ENCODE measurements at regions not wholly inside any gene's neighbourhood (a gene's known extent, or its start where the extent isn't known, plus 50 kb on each side); places are given as distances from the start of the nearest gene placed in this dataset.
"Not testable (repeated sequence)": the region's sequence is repeated elsewhere in the genome, so short reads cannot be mapped to it uniquely, and the experiment has no call there.

DNA sequence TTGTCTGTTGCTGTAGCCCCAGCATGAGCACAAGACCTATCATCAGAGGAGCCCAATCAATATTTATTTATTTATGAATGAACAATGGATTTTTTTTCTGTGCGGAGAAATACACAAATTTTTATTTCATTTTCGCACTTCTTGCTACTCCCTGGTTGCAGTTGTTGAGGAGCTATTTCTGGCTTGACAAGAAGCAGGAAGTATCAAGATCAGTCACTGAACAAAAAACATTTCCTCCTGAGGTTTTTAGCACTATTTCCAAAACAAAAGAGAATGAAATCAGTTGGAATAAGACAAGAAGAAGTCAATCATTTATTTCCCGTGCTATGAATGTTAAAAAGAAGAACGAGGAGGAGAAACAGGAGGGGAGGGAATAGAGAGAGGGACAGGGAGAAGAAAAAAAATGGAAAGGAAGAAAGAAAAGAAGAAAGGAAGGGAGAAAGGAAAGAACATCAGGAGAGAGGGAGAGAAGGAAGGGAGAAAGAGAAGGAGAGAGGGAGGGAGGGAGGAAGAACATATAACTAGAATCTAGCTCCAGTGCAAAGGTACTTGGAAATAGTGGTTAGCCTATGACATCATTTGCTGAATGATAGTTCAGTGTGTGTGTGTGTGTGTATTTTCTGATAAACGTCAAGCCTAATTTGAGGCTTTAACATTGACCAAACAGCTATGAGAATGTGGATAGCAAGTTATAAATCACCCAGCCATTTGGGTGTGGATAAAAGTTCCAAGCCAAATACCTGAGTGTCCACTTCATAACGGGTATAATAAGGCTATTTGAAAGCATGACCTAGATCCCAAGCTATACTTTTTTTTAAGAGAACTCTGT lies 586.0 kb downstream of the EBF1 start:
- Histone ChIP-seq H3K9me3 (ENCODE audit: control insufficient read depth, low read depth, low read length) (no peaks in the 10 kb centered on the region), H3K27ac (ENCODE audit: low read length) (no peak overlapping the region), H3K4me1 (ENCODE audit: control insufficient read depth, low read depth, low read length) (no peaks in the 10 kb centered on the region)

DNA sequence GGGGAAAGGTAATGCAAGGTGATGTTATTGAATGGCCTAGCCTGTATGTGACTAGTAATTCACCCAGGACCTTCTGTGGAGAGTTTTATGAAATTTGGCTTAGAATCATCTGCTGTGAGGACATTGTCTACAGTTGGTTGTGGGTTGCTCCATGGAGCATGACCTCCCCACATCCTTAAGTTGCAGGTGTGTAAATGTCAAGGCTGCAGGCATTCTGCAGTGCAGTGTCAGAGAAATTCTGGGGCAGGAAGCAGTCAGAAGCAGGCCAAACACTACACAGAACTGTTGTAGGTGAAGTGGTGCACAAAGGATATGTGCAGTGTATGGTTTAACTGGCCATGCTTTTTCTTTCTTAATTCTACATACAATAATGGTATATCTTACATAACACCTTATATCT lies 588.3 kb downstream of the EBF1 start:
- Histone ChIP-seq H3K4me3 (ENCODE audit: low read length) (no peak overlapping the region), H3K27me3 (ENCODE audit: control insufficient read depth, insufficient read depth, low read length) (no peaks in the 10 kb centered on the region), H3K36me3 (ENCODE audit: control insufficient read depth, low read depth, low read length) (no peaks in the 10 kb centered on the region), H3K9me3 (ENCODE audit: control insufficient read depth, low read depth, low read length) (peaks cover 6% of the 10 kb centered on the region), H3K9ac (ENCODE audit: low read length) (no peak overlapping the region), H3K27ac (ENCODE audit: low read length) (no peak overlapping the region), H3K4me1 (ENCODE audit: control insufficient read depth, low read depth, low read length) (no peaks in the 10 kb centered on the region)

More for the DNA sequence above, 586.0 kb downstream of the EBF1 start:
- no peaks in the 10 kb centered on the region for H3K36me3 ChIP-seq (ENCODE audit: control insufficient read depth, low read depth, low read length)
- H3K27me3 ChIP-seq (ENCODE audit: control insufficient read depth, insufficient read depth, low read length): no peaks in the 10 kb centered on the region
- no peak overlapping the region for H3K4me3 ChIP-seq (ENCODE audit: low read length)
- H3K9ac ChIP-seq (ENCODE audit: low read length): no peak overlapping the region

DNA sequence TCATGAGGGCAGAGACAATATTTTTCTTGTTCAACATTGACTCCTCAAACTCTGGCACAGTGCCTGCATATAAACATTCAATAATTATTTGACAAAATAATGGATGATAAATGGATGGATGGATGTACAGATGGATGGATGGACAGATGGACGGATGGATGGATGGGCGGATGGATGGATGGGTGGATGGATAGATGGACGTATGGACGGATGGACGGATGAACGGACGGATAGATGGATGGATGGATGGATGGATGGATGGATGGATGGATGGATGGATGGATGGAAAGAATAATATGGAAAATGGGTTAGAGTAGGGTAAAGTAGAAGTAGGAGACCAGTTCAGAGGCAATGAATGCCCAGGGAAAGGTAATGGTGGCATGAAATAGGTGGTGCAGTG lies 589.2 kb downstream of the EBF1 start:
- Histone ChIP-seq H3K27ac (ENCODE audit: low read length) (no peak overlapping the region), H3K4me1 (ENCODE audit: control insufficient read depth, low read depth, low read length) (no peaks in the 10 kb centered on the region), H3K27me3 (ENCODE audit: control insufficient read depth, insufficient read depth, low read length) (no peaks in the 10 kb centered on the region), H3K9ac (ENCODE audit: low read length) (no peak overlapping the region), H3K4me3 (ENCODE audit: low read length) (no peak overlapping the region), H3K36me3 (ENCODE audit: control insufficient read depth, low read depth, low read length) (no peaks in the 10 kb centered on the region), H3K9me3 (ENCODE audit: control insufficient read depth, low read depth, low read length) (peaks cover 11% of the 10 kb centered on the region)

DNA sequence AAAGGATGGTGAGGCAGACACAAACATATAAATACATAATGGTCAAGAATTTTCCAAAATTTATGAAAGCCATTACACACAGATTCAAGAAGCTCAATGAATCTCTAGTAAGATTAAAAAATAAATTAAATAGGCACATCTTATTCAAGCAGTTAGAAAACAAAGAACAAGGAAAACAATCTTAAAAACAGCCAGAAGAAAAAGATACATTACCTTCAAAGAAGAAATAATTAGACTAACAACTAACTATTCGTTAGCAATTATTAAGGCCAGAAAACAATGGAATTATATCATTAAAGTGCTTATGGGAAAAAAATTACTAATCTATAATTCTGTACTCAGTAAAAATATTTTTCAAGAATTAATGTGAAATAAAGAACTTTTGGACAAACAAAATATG lies 593.1 kb downstream of the EBF1 start:
- H3K9me3 ChIP-seq (ENCODE audit: control insufficient read depth, low read depth, low read length): peaks cover 11% of the 10 kb centered on the region
- no peak overlapping the region for H3K27ac ChIP-seq (ENCODE audit: low read length)
- no peaks in the 10 kb centered on the region for H3K4me1 ChIP-seq (ENCODE audit: control insufficient read depth, low read depth, low read length)
- no peaks in the 10 kb centered on the region for H3K36me3 ChIP-seq (ENCODE audit: control insufficient read depth, low read depth, low read length)
- H3K9ac ChIP-seq (ENCODE audit: low read length): no peak overlapping the region
- no peak overlapping the region for H3K4me3 ChIP-seq (ENCODE audit: low read length)
- H3K27me3 ChIP-seq (ENCODE audit: control insufficient read depth, insufficient read depth, low read length): no peaks in the 10 kb centered on the region

DNA sequence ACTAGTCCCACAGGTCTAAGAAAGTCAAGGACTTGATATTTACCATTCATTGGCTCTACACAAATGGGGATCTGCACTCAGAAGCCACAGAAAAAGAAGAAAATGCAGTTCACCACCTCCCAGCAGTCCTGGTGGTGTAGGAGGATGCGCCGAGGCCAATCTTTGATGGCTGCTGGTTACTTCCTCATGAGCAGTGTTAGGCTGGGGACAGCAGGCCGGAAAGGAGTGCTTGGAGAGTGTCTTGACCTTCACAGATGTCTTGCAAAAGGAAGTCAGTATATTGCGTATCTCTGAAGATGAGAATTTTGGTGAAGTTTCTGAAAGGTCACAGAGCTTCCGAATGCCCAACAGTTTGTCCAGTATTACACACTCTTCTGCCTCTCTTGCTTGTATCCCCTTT lies 597.0 kb downstream of the EBF1 start:
- no peaks in the 10 kb centered on the region for H3K4me1 ChIP-seq (ENCODE audit: control insufficient read depth, low read depth, low read length)
- H3K4me3 ChIP-seq (ENCODE audit: low read length): no peak overlapping the region
- no peaks in the 10 kb centered on the region for H3K27me3 ChIP-seq (ENCODE audit: control insufficient read depth, insufficient read depth, low read length)
- H3K27ac ChIP-seq (ENCODE audit: low read length): no peak overlapping the region
- no peaks in the 10 kb centered on the region for H3K36me3 ChIP-seq (ENCODE audit: control insufficient read depth, low read depth, low read length)
- H3K9ac ChIP-seq (ENCODE audit: low read length): no peak overlapping the region
- peaks cover 11% of the 10 kb centered on the region for H3K9me3 ChIP-seq (ENCODE audit: control insufficient read depth, low read depth, low read length)

DNA sequence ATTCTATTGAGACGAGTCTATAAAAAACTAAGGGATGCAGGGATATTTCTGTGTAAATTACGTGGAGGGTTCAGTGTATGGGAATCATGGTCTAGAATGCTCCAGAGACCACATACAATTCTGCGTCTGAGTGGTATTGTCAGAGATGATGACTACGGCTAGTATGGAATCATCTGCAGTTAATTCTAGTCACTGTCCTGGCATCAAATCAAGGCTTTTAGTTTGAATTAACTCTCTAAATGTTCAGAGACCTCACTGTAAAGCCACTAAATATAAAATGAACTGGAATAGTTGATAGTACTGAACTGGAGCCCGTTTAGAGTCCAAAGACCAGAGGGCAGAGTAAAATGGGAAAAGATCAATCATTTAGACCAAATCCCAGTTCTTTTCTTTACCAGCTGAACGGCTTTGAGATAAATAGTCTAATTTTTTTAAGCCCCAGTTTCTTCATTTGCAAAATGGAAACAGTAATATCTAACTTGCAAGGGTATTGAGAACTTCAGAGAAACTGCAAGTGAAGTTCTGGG lies 599.8 kb downstream of the EBF1 start:
- Histone ChIP-seq H3K4me3 (ENCODE audit: low read length) (no peak overlapping the region), H3K27ac (ENCODE audit: low read length) (no peak overlapping the region), H3K36me3 (ENCODE audit: control insufficient read depth, low read depth, low read length) (no peaks in the 10 kb centered on the region), H3K9ac (ENCODE audit: low read length) (no peak overlapping the region), H3K9me3 (ENCODE audit: control insufficient read depth, low read depth, low read length) (no peaks in the 10 kb centered on the region), H3K4me1 (ENCODE audit: control insufficient read depth, low read depth, low read length) (peaks cover 3% of the 10 kb centered on the region), H3K27me3 (ENCODE audit: control insufficient read depth, insufficient read depth, low read length) (no peaks in the 10 kb centered on the region)

DNA sequence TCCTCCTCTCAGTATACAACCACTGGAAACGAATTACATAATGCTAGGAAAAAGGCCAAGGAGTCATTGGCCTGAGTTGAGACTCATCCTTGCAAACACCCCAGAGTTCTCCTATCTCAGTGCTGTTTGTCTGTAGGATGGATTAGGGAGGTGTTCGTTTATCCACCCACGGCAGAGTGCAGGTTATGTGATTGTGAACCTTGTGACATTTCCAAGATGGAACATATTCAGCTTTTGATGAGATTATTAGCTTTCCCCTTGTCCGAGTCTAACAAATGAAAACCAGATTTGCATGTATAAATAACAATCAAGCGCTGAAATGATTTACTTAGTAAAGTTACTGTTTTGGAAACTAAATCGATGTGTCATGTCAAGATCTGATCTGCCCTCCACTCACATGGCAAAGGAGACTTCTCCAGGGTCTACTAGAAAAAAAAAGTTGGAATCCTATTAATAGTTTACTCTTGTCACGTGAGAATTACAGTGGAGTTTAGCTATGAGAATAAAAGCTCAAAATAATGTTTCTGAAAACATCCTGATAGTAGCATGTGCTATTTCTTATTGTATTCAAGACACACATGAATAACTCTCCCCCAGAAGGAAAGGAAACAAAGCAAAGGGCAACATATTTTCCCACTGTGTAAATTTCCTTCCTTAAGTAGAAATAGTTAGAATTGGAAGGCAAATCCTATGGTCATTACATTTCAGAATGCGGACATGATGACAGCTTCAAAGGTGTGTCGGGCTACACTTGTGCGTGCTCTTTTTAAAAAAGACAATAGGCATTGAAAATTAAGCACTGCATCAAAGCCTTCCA lies 600.4 kb downstream of the EBF1 start:
- H3K4me1 ChIP-seq (ENCODE audit: control insufficient read depth, low read depth, low read length): peaks cover 3% of the 10 kb centered on the region
- H3K9ac ChIP-seq (ENCODE audit: low read length): no peak overlapping the region
- H3K4me3 ChIP-seq (ENCODE audit: low read length): no peak overlapping the region
- H3K27me3 ChIP-seq (ENCODE audit: control insufficient read depth, insufficient read depth, low read length): no peaks in the 10 kb centered on the region
- no peaks in the 10 kb centered on the region for H3K9me3 ChIP-seq (ENCODE audit: control insufficient read depth, low read depth, low read length)
- H3K36me3 ChIP-seq (ENCODE audit: control insufficient read depth, low read depth, low read length): no peaks in the 10 kb centered on the region
- H3K27ac ChIP-seq (ENCODE audit: low read length): no peak overlapping the region

DNA sequence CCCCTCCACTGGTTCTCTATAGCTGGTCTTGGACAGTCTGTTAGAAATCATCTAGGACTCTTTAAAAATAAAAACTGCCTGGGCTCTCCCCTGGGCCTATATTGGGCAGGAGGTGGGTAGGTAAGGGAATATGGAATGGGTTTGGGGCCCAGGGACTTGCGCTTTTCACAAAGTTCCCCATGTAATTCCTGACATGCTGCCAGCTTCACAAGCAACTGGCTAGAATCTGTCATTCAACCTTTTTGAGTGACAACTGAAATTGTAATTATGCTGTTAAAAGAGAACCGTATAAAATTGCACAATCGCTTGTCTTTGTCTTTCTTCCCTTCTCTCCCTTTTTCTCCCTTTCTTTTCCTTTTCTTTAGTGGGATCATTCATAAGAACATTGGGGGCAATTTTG lies 603.1 kb downstream of the EBF1 start:
- no peak overlapping the region for H3K9ac ChIP-seq (ENCODE audit: low read length)
- H3K4me3 ChIP-seq (ENCODE audit: low read length): no peak overlapping the region
- no peaks in the 10 kb centered on the region for H3K27me3 ChIP-seq (ENCODE audit: control insufficient read depth, insufficient read depth, low read length)
- peaks cover 3% of the 10 kb centered on the region for H3K4me1 ChIP-seq (ENCODE audit: control insufficient read depth, low read depth, low read length)
- H3K9me3 ChIP-seq (ENCODE audit: control insufficient read depth, low read depth, low read length): no peaks in the 10 kb centered on the region
- H3K36me3 ChIP-seq (ENCODE audit: control insufficient read depth, low read depth, low read length): no peaks in the 10 kb centered on the region
- H3K27ac ChIP-seq (ENCODE audit: low read length): no peak overlapping the region

DNA sequence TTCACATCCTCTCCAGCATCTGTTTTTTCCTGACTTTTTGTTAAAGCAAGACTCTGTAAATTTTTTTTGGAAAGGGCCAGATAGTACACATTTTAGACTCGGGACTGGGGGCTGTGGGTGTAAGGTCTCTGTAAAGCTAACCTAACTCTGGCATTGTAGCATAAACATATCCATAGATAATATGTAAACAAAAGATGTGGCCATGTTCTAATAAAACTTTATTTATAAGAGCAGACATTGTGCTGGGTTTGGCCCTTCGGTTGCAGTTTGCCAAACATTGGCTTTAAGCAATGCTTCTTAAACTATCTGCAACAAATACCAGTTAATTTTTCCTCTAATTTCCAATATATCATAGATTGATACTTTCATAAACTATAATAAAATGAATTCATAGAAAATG lies 605.2 kb downstream of the EBF1 start:
- Histone ChIP-seq H3K4me3 (ENCODE audit: low read length) (no peak overlapping the region), H3K9ac (ENCODE audit: low read length) (no peak overlapping the region), H3K9me3 (ENCODE audit: control insufficient read depth, low read depth, low read length) (no peaks in the 10 kb centered on the region), H3K36me3 (ENCODE audit: control insufficient read depth, low read depth, low read length) (no peaks in the 10 kb centered on the region), H3K27ac (ENCODE audit: low read length) (no peak overlapping the region), H3K27me3 (ENCODE audit: control insufficient read depth, insufficient read depth, low read length) (no peaks in the 10 kb centered on the region), H3K4me1 (ENCODE audit: control insufficient read depth, low read depth, low read length) (peaks cover 3% of the 10 kb centered on the region)

DNA sequence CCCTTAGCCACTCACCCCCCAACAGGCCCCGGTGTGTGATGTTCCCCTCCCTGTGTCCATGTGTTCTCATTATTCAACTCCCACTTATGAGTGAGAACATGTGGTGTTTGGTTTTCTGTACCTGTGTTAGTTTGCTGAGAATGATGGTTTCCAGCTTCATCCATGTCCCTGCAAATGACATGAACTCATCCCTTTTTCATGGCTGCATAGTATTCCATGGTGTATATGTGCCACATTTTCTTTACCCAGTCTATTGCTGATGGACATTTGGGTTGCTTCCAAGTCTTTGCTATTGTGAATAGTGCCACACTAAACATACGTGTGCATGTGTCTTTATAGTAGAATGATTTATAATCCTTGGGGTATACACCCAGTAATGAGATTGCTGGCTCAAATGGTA lies 605.7 kb downstream of the EBF1 start:
- H3K27ac ChIP-seq (ENCODE audit: low read length); H3K9me3 ChIP-seq (ENCODE audit: control insufficient read depth, low read depth, low read length); H3K27me3 ChIP-seq (ENCODE audit: control insufficient read depth, insufficient read depth, low read length): not testable (repeated sequence)

DNA sequence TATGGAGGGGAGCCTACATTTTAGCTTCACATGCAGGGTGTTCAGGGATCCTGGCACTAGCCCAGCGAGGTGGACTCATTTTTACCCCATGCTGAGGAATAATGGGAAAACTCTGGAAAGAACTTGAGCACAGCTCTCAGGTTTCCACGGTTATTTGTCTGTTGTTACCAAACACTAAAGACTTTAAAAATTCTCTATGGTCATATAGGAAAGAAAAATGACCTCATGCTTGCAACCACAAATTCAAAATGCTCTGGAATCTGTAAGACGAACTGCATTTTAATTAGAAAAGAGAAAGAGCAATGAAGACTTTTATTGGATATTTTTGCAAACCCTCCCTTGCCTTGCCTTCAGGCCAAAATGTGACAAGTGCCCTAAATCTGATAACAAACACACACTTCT lies 606.9 kb downstream of the EBF1 start:
- H3K36me3 ChIP-seq (ENCODE audit: control insufficient read depth, low read depth, low read length): no peaks in the 10 kb centered on the region
- H3K4me3 ChIP-seq (ENCODE audit: low read length): no peak overlapping the region
- peaks cover 3% of the 10 kb centered on the region for H3K4me1 ChIP-seq (ENCODE audit: control insufficient read depth, low read depth, low read length)
- H3K27me3 ChIP-seq (ENCODE audit: control insufficient read depth, insufficient read depth, low read length): no peaks in the 10 kb centered on the region
- H3K9me3 ChIP-seq (ENCODE audit: control insufficient read depth, low read depth, low read length): no peaks in the 10 kb centered on the region
- no peak overlapping the region for H3K27ac ChIP-seq (ENCODE audit: low read length)
- H3K9ac ChIP-seq (ENCODE audit: low read length): no peak overlapping the region

More for the DNA sequence above, 605.7 kb downstream of the EBF1 start:
- H3K4me3 ChIP-seq (ENCODE audit: low read length); H3K9ac ChIP-seq (ENCODE audit: low read length); H3K4me1 ChIP-seq (ENCODE audit: control insufficient read depth, low read depth, low read length); H3K36me3 ChIP-seq (ENCODE audit: control insufficient read depth, low read depth, low read length): not testable (repeated sequence)

Measured in iPS-18a (cell line).